ENCODE measurements at regions not wholly inside any gene's neighbourhood (a gene's known extent, or its start where the extent isn't known, plus 50 kb on each side); places are given as distances from the start of the nearest gene placed in this dataset.

DNA sequence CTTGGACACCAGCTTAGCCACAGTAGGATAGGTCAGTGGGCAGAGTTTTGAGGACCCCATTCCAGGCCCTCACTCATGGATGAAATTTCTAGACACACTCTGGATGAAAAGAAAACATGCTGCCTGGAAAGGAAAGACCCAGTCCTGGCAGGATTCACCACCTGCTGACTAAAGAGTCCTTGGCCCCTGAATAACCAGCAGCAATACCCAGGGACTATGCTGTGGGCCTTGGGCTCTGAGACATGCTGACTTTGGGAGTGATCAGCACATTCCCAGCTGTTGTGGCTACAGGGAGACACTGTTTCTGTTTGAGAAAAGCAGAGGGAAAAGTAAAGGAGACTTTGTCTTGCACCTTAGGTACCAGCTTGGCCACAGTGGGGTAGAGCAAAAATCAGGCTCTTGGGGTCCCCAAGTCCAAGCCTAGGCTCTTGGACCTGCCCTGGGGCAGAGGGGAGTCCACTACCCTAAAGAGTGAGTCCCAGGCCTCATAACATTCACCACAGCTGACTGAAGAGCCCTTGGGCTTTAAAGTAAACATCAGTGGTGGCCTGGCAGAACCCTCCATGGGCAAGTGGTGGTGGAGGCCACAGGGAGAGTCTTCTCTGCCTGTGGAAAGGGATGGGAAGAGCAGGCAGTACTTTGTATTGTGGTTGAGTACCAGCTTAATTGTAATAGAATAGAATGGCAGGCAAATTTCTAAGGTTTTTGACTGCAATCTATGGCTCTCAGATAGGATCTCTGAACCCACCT lies 516.8 kb downstream of the BCKDHB start:
- TF ChIP-seq, protein P1, sequence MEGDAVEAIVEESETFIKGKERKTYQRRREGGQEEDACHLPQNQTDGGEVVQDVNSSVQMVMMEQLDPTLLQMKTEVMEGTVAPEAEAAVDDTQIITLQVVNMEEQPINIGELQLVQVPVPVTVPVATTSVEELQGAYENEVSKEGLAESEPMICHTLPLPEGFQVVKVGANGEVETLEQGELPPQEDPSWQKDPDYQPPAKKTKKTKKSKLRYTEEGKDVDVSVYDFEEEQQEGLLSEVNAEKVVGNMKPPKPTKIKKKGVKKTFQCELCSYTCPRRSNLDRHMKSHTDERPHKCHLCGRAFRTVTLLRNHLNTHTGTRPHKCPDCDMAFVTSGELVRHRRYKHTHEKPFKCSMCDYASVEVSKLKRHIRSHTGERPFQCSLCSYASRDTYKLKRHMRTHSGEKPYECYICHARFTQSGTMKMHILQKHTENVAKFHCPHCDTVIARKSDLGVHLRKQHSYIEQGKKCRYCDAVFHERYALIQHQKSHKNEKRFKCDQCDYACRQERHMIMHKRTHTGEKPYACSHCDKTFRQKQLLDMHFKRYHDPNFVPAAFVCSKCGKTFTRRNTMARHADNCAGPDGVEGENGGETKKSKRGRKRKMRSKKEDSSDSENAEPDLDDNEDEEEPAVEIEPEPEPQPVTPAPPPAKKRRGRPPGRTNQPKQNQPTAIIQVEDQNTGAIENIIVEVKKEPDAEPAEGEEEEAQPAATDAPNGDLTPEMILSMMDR (IDR thresholded peaks at IDR 0.05): no peak
- TF ChIP-seq POLR2AphosphoS5 (IDR thresholded peaks at IDR 0.05; ENCODE audit: insufficient read depth in 1 of 2, low read depth in 1 of 2): no peak
- no peak for TF ChIP-seq POLR2A (IDR thresholded peaks at IDR 0.05)
